H1 (cell line): ENCODE measurements at regions not wholly inside any gene's neighbourhood (a gene's known extent, or its start where the extent isn't known, plus 50 kb on each side); places are given as distances from the start of the nearest gene placed in this dataset.

Source experiments
- CTCF ChIA-PET: fragments of 300-600 bp; sonication (Branson Sonifier 250); formaldehyde crosslinking; loops from one replicate; lab custom pipeline; 2021; ENCODE audit not compliant: partially characterized antibody; lab: Charles Lee
- POLR2A ChIA-PET: fragments of 300-600 bp; sonication (Branson Sonifier 250); formaldehyde crosslinking; loops from one replicate; lab custom pipeline; 2021; ENCODE audit warnings: inconsistent platforms; ENCODE audit not compliant: partially characterized antibody; lab: Charles Lee
- DNase-seq, 2 experiments: peaks; one replicate each; pipeline versions ENCODE4 v3.0.0 to v3.0.0-alpha.2; 2010 to 2022; ENCODE audit warnings: low spot score in 2 of 2, low read depth in 1 of 2, mixed read lengths in 1 of 2
- FAIRE-seq: peaks from 2 replicates; lab custom pipeline; 2011; peaks lifted over from hg19 to GRCh38; lab: Jason Lieb, UNC
- H2AFZ ChIP-seq: 2 replicates; pipeline ENCODE4 v1.8.1; 2012; ENCODE audit warnings: low read length, inconsistent platforms
- H2AK5ac ChIP-seq: 2 replicates; pipeline ENCODE4 v1.6.1; 2013; ENCODE audit warnings: low read depth, low read length
- H2BK120ac ChIP-seq: replicated peaks from 2 replicates; pipeline ENCODE3; 2013; ENCODE audit warnings: low read depth, low read length, inconsistent platforms
- H2BK12ac ChIP-seq: 2 replicates; pipeline ENCODE4 v1.6.1; 2013; ENCODE audit warnings: low read depth, low read length
- H2BK15ac ChIP-seq: 2 replicates; pipeline ENCODE4 v1.6.1; 2013; ENCODE audit warnings: low read length
- H2BK20ac ChIP-seq: 2 replicates; pipeline ENCODE4 v1.6.1; 2013; ENCODE audit warnings: low read length
- H2BK5ac ChIP-seq: 2 replicates; pipeline ENCODE4 v1.6.1; 2013; ENCODE audit warnings: low read depth, low read length
- H3K14ac ChIP-seq: 2 replicates; pipeline ENCODE4 v1.6.1; 2013; ENCODE audit warnings: inconsistent platforms; ENCODE audit not compliant: insufficient read length
- H3K18ac ChIP-seq: 2 replicates; pipeline ENCODE4 v1.6.1; 2013; ENCODE audit warnings: low read length; ENCODE audit errors: extremely low read depth
- H3K23ac ChIP-seq: 2 replicates; pipeline ENCODE4 v1.6.1; 2013; ENCODE audit warnings: inconsistent platforms; ENCODE audit not compliant: insufficient read length
- H3K23me2 ChIP-seq: 2 replicates; pipeline ENCODE4 v1.6.1; 2013; ENCODE audit warnings: low read depth, low read length
- H3K27ac ChIP-seq: 2 replicates; pipeline ENCODE4 v1.6.1; 2011; ENCODE audit warnings: low read depth, low read length, inconsistent platforms
- H3K27me3 ChIP-seq, 4 experiments: replicated peaks in 1 of 4; 1 replicate in 1 of 4; 2 replicates in 3 of 4; pipeline versions ENCODE4 v1.6.1 to v1.8.1; 2011 to 2013; ENCODE audit warnings: low read length in 3 of 4, mild to moderate bottlenecking in 3 of 4, inconsistent platforms in 2 of 4, mixed read lengths in 2 of 4, moderate library complexity in 1 of 4; ENCODE audit not compliant: control insufficient read depth in 3 of 4, insufficient read depth in 3 of 4; ENCODE audit errors: extremely low read depth in 1 of 4
- H3K36me3 ChIP-seq, 4 experiments: 2 replicates each; pipeline versions ENCODE4 v1.6.1 to v1.8.1; 2011 to 2013; ENCODE audit warnings: mild to moderate bottlenecking in 4 of 4, low read length in 3 of 4, moderate library complexity in 2 of 4, control low read depth in 1 of 4, inconsistent platforms in 1 of 4; ENCODE audit not compliant: insufficient read depth in 4 of 4, control insufficient read depth in 2 of 4
- H3K4ac ChIP-seq: replicated peaks from 2 replicates; pipeline ENCODE3; 2013; ENCODE audit warnings: low read length, low read depth, mixed read lengths, inconsistent platforms; ENCODE audit not compliant: insufficient read length
- H3K4me1 ChIP-seq, 4 experiments: replicated peaks in 1 of 4; 1 replicate in 1 of 4; 2 replicates in 3 of 4; pipeline versions ENCODE4 v1.6.1 to v1.8.1; 2011 to 2013; ENCODE audit warnings: low read length in 3 of 4, inconsistent platforms in 2 of 4, mixed read lengths in 1 of 4; ENCODE audit not compliant: insufficient read depth in 4 of 4, control insufficient read depth in 3 of 4
- H3K4me2 ChIP-seq, 2 experiments: 2 replicates each; pipeline versions ENCODE4 v1.6.1 to v1.8.1; 2011 to 2013; ENCODE audit warnings: low read depth in 2 of 2, low read length in 2 of 2, control low read depth in 1 of 2, inconsistent platforms in 1 of 2, mild to moderate bottlenecking in 1 of 2; ENCODE audit not compliant: insufficient read depth in 1 of 2
- H3K4me3 ChIP-seq, 4 experiments: fragments of 200-600, 300-600 bp in 1 of 4; sonication (generic), shearing (Covaris generic), sonication (Bioruptor Twin) in 1 of 4; 2 replicates each; pipeline versions ENCODE4 v1.5.1 to v1.8.1; 2011 to 2016; ENCODE audit warnings: low read length in 4 of 4, low read depth in 3 of 4, control low read depth in 2 of 4, inconsistent platforms in 2 of 4, mild to moderate bottlenecking in 2 of 4, mixed read lengths in 1 of 4, moderate library complexity in 1 of 4; ENCODE audit not compliant: insufficient read depth in 2 of 4; ENCODE audit errors: extremely low read depth in 1 of 4
- H3K56ac ChIP-seq: replicated peaks from 2 replicates; pipeline ENCODE3; 2013; ENCODE audit warnings: low read depth, mild to moderate bottlenecking, mixed read lengths, low read length, inconsistent platforms; ENCODE audit not compliant: insufficient read length
- H3K79me1 ChIP-seq: 2 replicates; pipeline ENCODE4 v1.6.1; 2013; ENCODE audit warnings: low read depth, low read length, control low read depth
- H3K79me2 ChIP-seq, 2 experiments: 2 replicates each; pipeline versions ENCODE4 v1.6.1 to v1.8.1; 2012 to 2013; ENCODE audit warnings: low read length in 2 of 2, mild to moderate bottlenecking in 2 of 2, inconsistent platforms in 1 of 2; ENCODE audit not compliant: insufficient read depth in 2 of 2, control insufficient read depth in 1 of 2
- H3K9ac ChIP-seq, 4 experiments: replicated peaks in 1 of 4; 1 replicate in 1 of 4; 2 replicates in 3 of 4; pipeline versions ENCODE4 v1.6.1 to v1.8.1; 2011 to 2013; ENCODE audit warnings: low read depth in 3 of 4, low read length in 3 of 4, control low read depth in 2 of 4, mild to moderate bottlenecking in 2 of 4, moderate library complexity in 2 of 4, inconsistent platforms in 1 of 4; ENCODE audit errors: extremely low read depth in 1 of 4
- H3K9me3 ChIP-seq, 2 experiments: 2 replicates each; pipeline versions ENCODE4 v1.6.1 to v1.8.1; 2012 to 2013; ENCODE audit warnings: mild to moderate bottlenecking in 2 of 2, moderate library complexity in 2 of 2, control low read depth in 1 of 2, inconsistent platforms in 1 of 2, low read depth in 1 of 2, low read length in 1 of 2, mixed read lengths in 1 of 2; ENCODE audit not compliant: insufficient read depth in 2 of 2
- H4K20me1 ChIP-seq, 2 experiments: replicated peaks in 1 of 2; 2 replicates each; pipeline versions ENCODE3 to v1.8.1; 2011 to 2013; ENCODE audit warnings: inconsistent platforms in 2 of 2, low read length in 2 of 2, mild to moderate bottlenecking in 1 of 2; ENCODE audit not compliant: insufficient read depth in 2 of 2, control insufficient read depth in 1 of 2
- H4K5ac ChIP-seq: 2 replicates; pipeline ENCODE4 v1.6.1; 2013; ENCODE audit warnings: low read length, low read depth, mixed read lengths, inconsistent platforms; ENCODE audit not compliant: insufficient read length
- H4K8ac ChIP-seq: 2 replicates; pipeline ENCODE4 v1.8.0; 2013; ENCODE audit warnings: mild to moderate bottlenecking, moderate library complexity, low read length, inconsistent platforms; ENCODE audit not compliant: insufficient read depth; ENCODE audit errors: extremely low read depth
- H4K91ac ChIP-seq: replicated peaks from 2 replicates; pipeline ENCODE3; 2013; ENCODE audit warnings: low read length, mixed read lengths, inconsistent platforms; ENCODE audit not compliant: insufficient read length
- KDM1A ChIP-seq: fragments of 200-600, 300-600 bp; sonication (generic); IDR thresholded peaks from 2 replicates; pipeline ENCODE4 v1.7.1; 2016; ENCODE audit warnings: mild to moderate bottlenecking, low read length, borderline replicate concordance
- POU5F1 ChIP-seq: IDR thresholded peaks from 2 replicates; pipeline ENCODE4 v1.6.1; 2011; ENCODE audit warnings: low read depth, mild to moderate bottlenecking, low read length, moderate library complexity
- WGBS, 2 experiments: shearing (Covaris generic) in 1 of 2; methylation state at CpG; one replicate each; pipeline versions ENCODE4 v1.1.6 to v1.1.7; 2013 to 2015; ENCODE audit warnings: low lambda C conversion rate in 2 of 2, mixed read lengths in 2 of 2, inconsistent platforms in 1 of 2, low coverage in 1 of 2, missing lambda C conversion rate in 1 of 2; ENCODE audit not compliant: insufficient replicate concordance in 2 of 2, insufficient coverage in 1 of 2, insufficient read length in 1 of 2; ENCODE audit errors: extremely low coverage in 1 of 2, missing lambda C conversion rate in 1 of 2; 5-methylcytosine and 5-hydroxymethylcytosine counted together
- TF ChIP-seq, protein P1 (sequence below): IDR thresholded peaks from 2 replicates; pipeline ENCODE4 v1.6.1; 2011; ENCODE audit warnings: low read depth, mild to moderate bottlenecking, low read length; ENCODE audit not compliant: insufficient read depth

DNA sequence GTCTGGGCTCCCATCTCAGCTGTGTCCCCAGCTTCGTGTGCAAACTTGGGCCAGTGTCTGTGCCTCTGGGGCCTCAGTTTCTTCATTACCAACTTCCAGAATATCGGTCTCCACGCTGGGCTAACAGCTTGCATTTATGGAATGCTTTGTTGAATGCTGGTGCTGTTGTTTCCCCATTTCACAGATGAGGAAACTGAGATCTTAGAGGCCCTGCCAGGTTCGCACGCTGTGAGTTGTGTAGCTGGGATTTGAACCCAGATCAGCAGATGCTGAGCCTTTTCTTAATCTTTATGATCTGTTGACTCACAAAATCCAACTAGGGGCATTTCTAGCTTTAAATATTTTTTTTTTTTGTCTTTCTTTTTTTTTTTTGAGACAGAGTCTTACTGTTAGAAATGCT is 101.5 kb upstream of the STX18 start:
- H3K79me1 ChIP-seq = no peaks in the 10 kb centered on the region
- no peak overlapping the region for H3K4me3 ChIP-seq
- no peak overlapping the region for H4K91ac ChIP-seq
- no peak overlapping the region for H3K9ac ChIP-seq
- no peak overlapping the region; the same call in 1 of the 2 replicates for H2BK12ac ChIP-seq
- ChIA-PET CTCF (interaction anchor here (0.9 kb wide), 1 partner anchor 19 kb away, joined by 3 read pairs; no protein-coding TSS in a partner anchor), POLR2A (no interaction called here)
- no peak overlapping the region for H3K18ac ChIP-seq
- no peak overlapping the region for H2BK120ac ChIP-seq
- FAIRE-seq = no peak
- H4K20me1 ChIP-seq = peaks cover 0 to 2% of the 10 kb centered on the region in 2 experiments
- no peak overlapping the region for H3K4ac ChIP-seq
- peaks cover 8 to 19% (median 18%) of the 10 kb centered on the region in 4 experiments; a peak in 6 of 7 replicates for H3K4me1 ChIP-seq
- no peak overlapping the region for H3K14ac ChIP-seq
- H4K8ac ChIP-seq = no peak overlapping the region
- H3K23ac ChIP-seq = no peak overlapping the region
- no peak for DNase-seq
- no peak overlapping the region for H2BK20ac ChIP-seq
- H3K56ac ChIP-seq = no peak overlapping the region
- no peaks in the 10 kb centered on the region for H3K9me3 ChIP-seq
- TF ChIP-seq KDM1A (peak; percentile 61; the same call in 1 of the 2 replicates), POU5F1 (no peak)
- TF ChIP-seq, protein P1, sequence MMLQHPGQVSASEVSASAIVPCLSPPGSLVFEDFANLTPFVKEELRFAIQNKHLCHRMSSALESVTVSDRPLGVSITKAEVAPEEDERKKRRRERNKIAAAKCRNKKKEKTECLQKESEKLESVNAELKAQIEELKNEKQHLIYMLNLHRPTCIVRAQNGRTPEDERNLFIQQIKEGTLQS = no peak
- H3K27me3 ChIP-seq = peaks cover 0 to 4% (median 0%) of the 10 kb centered on the region in 4 experiments; a peak in 1 of 7 replicates
- no peaks in the 10 kb centered on the region; the same call in 1 of the 2 replicates for H3K23me2 ChIP-seq
- no peak overlapping the region for H3K27ac ChIP-seq
- no peak overlapping the region for H2BK5ac ChIP-seq
- no peaks in the 10 kb centered on the region for H3K36me3 ChIP-seq
- WGBS, 2 experiments = 92% methylated on average over 5 of the region's 5 CpGs; no CpG with 5 or more reads in 1 of the 2 experiments
- no peak overlapping the region for H3K4me2 ChIP-seq
- H2BK15ac ChIP-seq = no peak overlapping the region
- H2AFZ ChIP-seq = no peak overlapping the region
- H3K79me2 ChIP-seq = no peaks in the 10 kb centered on the region
- H4K5ac ChIP-seq = no peak overlapping the region
- H2AK5ac ChIP-seq = no peak overlapping the region
